Stomach (tissue), 8 donors: ENCODE measurements at regions not wholly inside any gene's neighbourhood (a gene's known extent, or its start where the extent isn't known, plus 50 kb on each side); places are given as distances from the start of the nearest gene placed in this dataset.

Experiments
- DNase-seq, 2 donors: peaks; one replicate each; pipeline versions ENCODE4 v3.0.0 to v3.0.0-alpha.2; 2013 to 2019
- H3K27ac ChIP-seq, 5 donors: fragments of 200-600 bp in 4 of 5; sonication (generic) in 4 of 5; one replicate each; pipeline ENCODE4 v1.5.1; 2013 to 2019; ENCODE audit warnings: mild to moderate bottlenecking in 1 of 5, moderate library complexity in 1 of 5
- H3K27me3 ChIP-seq, 3 donors: fragments of 200-600 bp; sonication (generic); one replicate each; pipeline ENCODE4 v1.5.1; 2017 to 2019; ENCODE audit warnings: mixed run types in 1 of 3
- H3K36me3 ChIP-seq, 4 donors: fragments of 200-600 bp; sonication (generic); 1 replicate in 3 of 4; 2 replicates in 1 of 4; pipeline ENCODE4 v1.5.1; 2016 to 2019
- H3K4me1 ChIP-seq, 4 donors: fragments of 200-600 bp; sonication (generic); one replicate each; pipeline ENCODE4 v1.5.1; 2016 to 2019
- H3K4me3 ChIP-seq, 4 donors: fragments of 200-600 bp; sonication (generic) in 3 of 4; one replicate each; pipeline ENCODE4 v1.5.1; 2016 to 2019; ENCODE audit warnings: mild to moderate bottlenecking in 1 of 4
- H3K9me3 ChIP-seq, 4 donors: fragments of 200-600 bp; sonication (generic); one replicate each; pipeline ENCODE4 v1.5.1; 2016 to 2019
- EP300 ChIP-seq: sonication (generic); formaldehyde crosslinking; IDR thresholded peaks from one replicate; pipeline ENCODE4 v1.6.1; 2017; ENCODE audit warnings: antibody characterized with exemption
- POLR2A ChIP-seq, 4 donors: fragments of 450-650 bp; IDR thresholded peaks; one replicate each; pipeline ENCODE4 v1.6.1; 2016; ENCODE audit warnings: antibody characterized with exemption in 4 of 4, control low read depth in 2 of 4, mild to moderate bottlenecking in 1 of 4, moderate library complexity in 1 of 4
- POLR2AphosphoS5 ChIP-seq, 3 donors: sonication (generic); formaldehyde crosslinking; IDR thresholded peaks; one replicate each; pipeline ENCODE4 v1.6.1; 2016; ENCODE audit warnings: antibody characterized with exemption in 3 of 3
- WGBS, 5 donors: extraction: QIAGEN DNeasy Blood & Tissue Kit in 3 of 5; methylation state at CpG; one replicate each; pipeline versions ENCODE4 v1.1.5 to v1.1.7; 2013 to 2018; 5-methylcytosine and 5-hydroxymethylcytosine counted together
- intact Hi-C: fragments of 100-400 bp; cut with DNase I; formaldehyde crosslinking; loops from one replicate; pipeline ENCODE4 v1.15.1; 2023; ENCODE audit warnings: low total_unique reads
- TF ChIP-seq, protein P1 (sequence below), 7 experiments: fragments of 450-650 bp in 4 of 7; fragments of 200-600 bp in 3 of 7; sonication (generic) in 3 of 7; IDR thresholded peaks; one replicate each; pipeline ENCODE4 v1.5.1; 2016 to 2019; ENCODE audit warnings: antibody characterized with exemption in 7 of 7, control low read depth in 2 of 7, mild to moderate bottlenecking in 1 of 7
- donor health status: healthy with polysubstance abuse.
- donor health status: Bipolar disorder and iron deficiency.
- donor health status: healthy.

DNA sequence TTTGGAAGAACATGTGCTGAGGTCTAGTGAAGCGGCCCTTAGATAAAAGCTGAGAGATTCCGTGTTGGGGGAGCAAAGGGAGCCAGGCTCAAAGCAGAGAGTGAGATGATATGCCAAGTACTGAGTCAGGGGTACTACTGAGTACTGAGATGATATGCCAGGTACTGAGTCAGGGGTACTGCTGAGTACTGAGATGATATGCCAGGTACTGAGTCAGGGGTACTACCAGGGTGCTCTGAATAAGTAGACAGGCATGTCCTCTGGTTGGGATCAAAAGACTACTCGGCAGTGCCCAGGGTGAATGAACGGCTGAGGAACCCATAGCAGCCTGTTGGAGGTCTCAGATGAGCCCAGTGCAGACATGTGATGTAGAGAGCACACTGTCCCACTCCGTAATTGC lies 239.0 kb downstream of the SOX9 start:
- Histone ChIP-seq H3K36me3 (no peaks in the 10 kb centered on the region), H3K4me1 (peaks cover 0 to 9% (median 7%) of the 10 kb centered on the region in 4 donors), H3K4me3 (no peak overlapping the region), H3K27me3 (peaks cover 0 to 10% (median 0%) of the 10 kb centered on the region in 3 donors), H3K27ac (no peak overlapping the region), H3K9me3 (no peaks in the 10 kb centered on the region)
- intact Hi-C loops = loop anchor here (10.0 kb wide), 1 partner anchor 65 kb away; no protein-coding TSS in a partner anchor
- TF ChIP-seq POLR2A (IDR thresholded peaks at IDR 0.05) = no peak
- TF ChIP-seq EP300 = no peak
- DNase-seq = no peak
- 80 to 86% (median 84%) methylated on average over 5 of the region's 5 CpGs for WGBS, 5 donors

DNA sequence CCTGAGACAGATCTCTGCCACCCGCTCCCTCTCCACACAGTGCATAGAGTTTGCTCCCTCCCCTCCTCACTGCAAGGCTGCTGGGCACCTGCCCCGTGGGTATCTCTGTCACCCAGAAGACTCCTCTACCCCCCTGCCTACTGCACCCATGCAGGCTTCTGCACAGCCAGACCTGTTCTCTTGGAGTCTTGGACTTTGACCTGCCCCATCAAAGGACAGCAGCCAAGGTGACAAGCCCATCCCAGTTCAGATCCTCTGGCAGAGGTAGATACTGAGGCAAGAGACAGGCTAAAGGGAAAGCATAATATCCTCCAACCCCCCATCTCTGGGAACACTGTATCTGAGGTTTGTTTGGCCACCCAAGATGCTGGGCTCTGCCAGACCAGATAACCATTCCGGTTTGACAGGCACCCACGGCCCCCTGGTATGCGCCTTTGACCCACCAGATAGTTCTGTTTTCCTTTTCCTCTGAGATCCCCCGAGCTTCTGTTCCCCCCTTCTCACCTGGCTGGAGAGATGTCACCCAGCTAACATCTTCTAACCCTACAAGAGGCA lies 239.6 kb downstream of the SOX9 start:
- intact Hi-C loops = loop anchor here (10.0 kb wide), 1 partner anchor 66 kb away; no protein-coding TSS in a partner anchor
- TF ChIP-seq EP300 (no peak), POLR2AphosphoS5 (IDR thresholded peaks at IDR 0.05) (no peak), POLR2A (IDR thresholded peaks at IDR 0.05) (no peak)
- TF ChIP-seq, protein P1, sequence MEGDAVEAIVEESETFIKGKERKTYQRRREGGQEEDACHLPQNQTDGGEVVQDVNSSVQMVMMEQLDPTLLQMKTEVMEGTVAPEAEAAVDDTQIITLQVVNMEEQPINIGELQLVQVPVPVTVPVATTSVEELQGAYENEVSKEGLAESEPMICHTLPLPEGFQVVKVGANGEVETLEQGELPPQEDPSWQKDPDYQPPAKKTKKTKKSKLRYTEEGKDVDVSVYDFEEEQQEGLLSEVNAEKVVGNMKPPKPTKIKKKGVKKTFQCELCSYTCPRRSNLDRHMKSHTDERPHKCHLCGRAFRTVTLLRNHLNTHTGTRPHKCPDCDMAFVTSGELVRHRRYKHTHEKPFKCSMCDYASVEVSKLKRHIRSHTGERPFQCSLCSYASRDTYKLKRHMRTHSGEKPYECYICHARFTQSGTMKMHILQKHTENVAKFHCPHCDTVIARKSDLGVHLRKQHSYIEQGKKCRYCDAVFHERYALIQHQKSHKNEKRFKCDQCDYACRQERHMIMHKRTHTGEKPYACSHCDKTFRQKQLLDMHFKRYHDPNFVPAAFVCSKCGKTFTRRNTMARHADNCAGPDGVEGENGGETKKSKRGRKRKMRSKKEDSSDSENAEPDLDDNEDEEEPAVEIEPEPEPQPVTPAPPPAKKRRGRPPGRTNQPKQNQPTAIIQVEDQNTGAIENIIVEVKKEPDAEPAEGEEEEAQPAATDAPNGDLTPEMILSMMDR (IDR thresholded peaks at IDR 0.05) = no peak
- no peaks in the 10 kb centered on the region for H3K9me3 ChIP-seq
- H3K27me3 ChIP-seq = peaks cover 0 to 10% (median 0%) of the 10 kb centered on the region in 3 donors
- peaks cover 0 to 9% (median 7%) of the 10 kb centered on the region in 4 donors for H3K4me1 ChIP-seq
- H3K27ac ChIP-seq = no peak overlapping the region
- no peak overlapping the region for H3K4me3 ChIP-seq
- DNase-seq = no peak
- WGBS, 5 donors = 25 to 45% (median 33%) methylated on average over 6 of the region's 6 CpGs
- H3K36me3 ChIP-seq = no peaks in the 10 kb centered on the region

DNA sequence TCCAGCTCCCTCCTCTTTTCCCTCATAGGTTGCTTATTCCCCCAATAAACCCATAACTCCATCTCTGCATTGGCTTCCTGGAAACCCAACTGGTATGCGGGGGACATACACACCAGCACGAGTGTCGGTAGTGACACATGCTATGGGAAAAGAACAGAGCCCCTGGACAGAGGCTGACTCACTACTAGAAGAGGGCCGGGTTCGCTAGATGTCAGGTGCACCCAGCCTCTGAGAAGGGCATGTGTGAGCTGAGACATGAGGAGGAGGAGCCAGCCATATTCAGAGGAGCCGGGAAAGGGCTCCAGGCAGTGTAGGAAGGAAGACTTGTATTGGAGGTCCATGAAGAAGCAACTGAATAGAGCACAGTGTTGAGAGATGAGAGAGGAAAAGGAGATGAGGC lies 241.1 kb downstream of the SOX9 start:
- WGBS, 5 donors = 88 to 95% (median 93%) methylated on average over 6 of the region's 6 CpGs
- intact Hi-C loops = loop anchor here (10.0 kb wide), 1 partner anchor 67 kb away; no protein-coding TSS in a partner anchor
- no peaks in the 10 kb centered on the region for H3K9me3 ChIP-seq
- no peak for TF ChIP-seq POLR2A (IDR thresholded peaks at IDR 0.05)
- no peak for TF ChIP-seq EP300
- TF ChIP-seq, protein P1 (IDR thresholded peaks at IDR 0.05) = no peak
- no peak for TF ChIP-seq POLR2AphosphoS5 (IDR thresholded peaks at IDR 0.05)
- H3K4me1 ChIP-seq = peaks cover 0 to 9% (median 7%) of the 10 kb centered on the region in 4 donors
- DNase-seq = no peak
- no peaks in the 10 kb centered on the region for H3K36me3 ChIP-seq
- no peak overlapping the region for H3K27ac ChIP-seq
- H3K27me3 ChIP-seq = peaks cover 0 to 10% (median 0%) of the 10 kb centered on the region in 3 donors
- no peak overlapping the region for H3K4me3 ChIP-seq

DNA sequence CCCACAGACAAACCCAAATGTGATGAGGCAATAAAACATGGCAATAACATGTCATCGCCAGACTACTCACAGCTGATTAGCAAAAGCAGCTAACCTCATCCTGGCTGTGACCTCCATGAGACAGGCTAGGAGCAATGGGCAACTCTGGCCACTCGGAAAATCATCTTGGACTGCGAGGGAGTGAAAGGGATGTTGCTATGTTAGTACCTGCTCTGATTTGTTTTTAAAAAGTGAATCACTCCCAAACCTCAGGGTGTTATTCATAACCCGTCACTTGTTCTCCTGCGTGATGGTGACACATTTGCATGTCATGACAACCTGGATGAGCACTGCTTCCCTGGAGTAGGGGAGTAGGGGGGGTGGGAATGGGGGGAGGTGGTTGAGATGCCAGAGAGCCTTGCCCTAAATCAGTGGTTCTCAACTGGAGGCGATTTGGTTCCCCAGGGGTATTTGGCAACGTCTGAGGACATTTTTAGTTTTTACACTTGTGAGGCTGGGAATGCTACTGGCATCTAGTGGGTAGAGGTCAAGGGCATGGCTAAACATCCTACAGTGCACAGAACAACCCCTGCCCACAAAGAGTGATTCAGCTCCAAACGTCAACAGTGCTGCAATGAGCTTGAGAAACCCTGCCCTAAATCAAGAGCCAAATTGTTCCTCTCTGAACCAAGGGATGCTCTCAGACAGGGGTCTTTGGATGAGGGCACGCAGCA lies 241.7 kb downstream of the SOX9 start:
- Histone ChIP-seq H3K27ac (no peak overlapping the region), H3K4me1 (peaks cover 0 to 9% (median 7%) of the 10 kb centered on the region in 4 donors), H3K27me3 (peaks cover 0 to 10% (median 0%) of the 10 kb centered on the region in 3 donors), H3K9me3 (no peaks in the 10 kb centered on the region), H3K4me3 (no peak overlapping the region), H3K36me3 (no peaks in the 10 kb centered on the region)
- intact Hi-C loops = loop anchor here (10.0 kb wide), 1 partner anchor 68 kb away; no protein-coding TSS in a partner anchor
- no peak for DNase-seq
- 77 to 83% (median 81%) methylated on average over 9 of the region's 9 CpGs for WGBS, 5 donors
- no peak for TF ChIP-seq EP300
- TF ChIP-seq, protein P1 (IDR thresholded peaks at IDR 0.05) = no peak
- TF ChIP-seq POLR2A (IDR thresholded peaks at IDR 0.05) = no peak
